Vagina (tissue), 2 donors: ENCODE measurements at regions not wholly inside any gene's neighbourhood (a gene's known extent, or its start where the extent isn't known, plus 50 kb on each side); places are given as distances from the start of the nearest gene placed in this dataset.

Experiments
- CTCF ChIP-seq, 3 experiments: fragments of 450-650 bp in 2 of 3; fragments of 200-600 bp in 1 of 3; sonication (generic) in 1 of 3; IDR thresholded peaks; one replicate each; pipeline ENCODE4 v1.5.1; 2017 to 2019; ENCODE audit warnings: antibody characterized with exemption in 3 of 3, mild to moderate bottlenecking in 2 of 3, moderate library complexity in 2 of 3
- POLR2A ChIP-seq, 2 donors: fragments of 450-650 bp; IDR thresholded peaks; one replicate each; pipeline ENCODE4 v1.6.1; 2017; ENCODE audit warnings: antibody characterized with exemption in 2 of 2, mild to moderate bottlenecking in 2 of 2, moderate library complexity in 2 of 2

DNA sequence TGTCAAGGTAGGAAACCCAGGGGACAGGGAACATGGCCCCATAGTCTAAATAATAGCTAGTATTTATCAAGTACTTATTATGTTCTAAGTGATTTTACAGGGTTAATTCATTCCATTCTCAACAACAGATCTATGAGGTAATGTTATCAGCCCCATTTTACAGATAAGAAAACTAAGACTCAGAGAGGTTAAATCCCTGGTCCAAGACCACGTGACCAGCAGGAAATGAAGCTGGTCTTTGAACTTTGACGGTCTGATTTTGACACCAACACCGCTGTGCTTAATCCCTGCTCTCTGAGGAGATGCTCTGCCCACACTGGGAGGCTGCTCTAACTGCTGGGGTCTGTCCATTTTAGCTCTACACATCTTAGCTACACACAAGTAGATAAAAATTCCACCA is 253.5 kb downstream of the SPTSSA start:
- TF ChIP-seq CTCF (IDR thresholded peaks at IDR 0.05) (no peak), POLR2A (IDR thresholded peaks at IDR 0.05) (no peak)
